Keratinocyte (primary cell): ENCODE measurements at regions not wholly inside any gene's neighbourhood (a gene's known extent, or its start where the extent isn't known, plus 50 kb on each side); places are given as distances from the start of the nearest gene placed in this dataset.

Experiments used
- DNase-seq: peaks from one replicate; pipeline ENCODE4 v3.0.0-alpha.2; 2011; ENCODE audit warnings: low read depth, missing footprints, low spot score
- FAIRE-seq: peaks from 2 replicates; lab custom pipeline; 2011; peaks lifted over from hg19 to GRCh38; lab: Jason Lieb, UNC
- H2AFZ ChIP-seq: 2 replicates; pipeline ENCODE4 v1.6.0; 2012; ENCODE audit warnings: low read length, control low read depth, inconsistent platforms; ENCODE audit not compliant: control insufficient read depth
- H3K27ac ChIP-seq: 2 replicates; pipeline ENCODE4 v1.5.1; 2011; ENCODE audit warnings: low read length; ENCODE audit not compliant: control insufficient read depth, insufficient read depth
- H3K27me3 ChIP-seq: 3 replicates; pipeline ENCODE4 v1.6.0; 2011; ENCODE audit warnings: low read length; ENCODE audit not compliant: control insufficient read depth, insufficient read depth; ENCODE audit errors: extremely low read depth
- H3K36me3 ChIP-seq, 2 experiments: 2 replicates in 1 of 2; 3 replicates in 1 of 2; pipeline ENCODE4 v1.5.1; 2011; ENCODE audit warnings: low read length in 2 of 2, mild to moderate bottlenecking in 1 of 2; ENCODE audit not compliant: control insufficient read depth in 2 of 2, insufficient read depth in 2 of 2; ENCODE audit errors: extremely low read depth in 1 of 2
- H3K4me1 ChIP-seq: 3 replicates; pipeline ENCODE4 v1.5.1; 2011; ENCODE audit warnings: low read length; ENCODE audit not compliant: control insufficient read depth, insufficient read depth; ENCODE audit errors: extremely low read depth
- H3K4me2 ChIP-seq: 3 replicates; pipeline ENCODE4 v1.6.0; 2011; ENCODE audit warnings: low read depth, low read length; ENCODE audit not compliant: control insufficient read depth, insufficient read depth; ENCODE audit errors: extremely low read depth
- H3K4me3 ChIP-seq, 3 experiments: fragments of 200-600 bp in 1 of 3; sonication (generic) in 1 of 3; 2 replicates in 2 of 3; 3 replicates in 1 of 3; pipeline ENCODE4 v1.5.1; 2011 to 2016; ENCODE audit warnings: low read length in 3 of 3, mild to moderate bottlenecking in 3 of 3, control low read depth in 2 of 3, inconsistent platforms in 1 of 3, low read depth in 1 of 3, mixed read lengths in 1 of 3, mixed run types in 1 of 3, moderate library complexity in 1 of 3; ENCODE audit not compliant: control insufficient read depth in 2 of 3, insufficient read depth in 2 of 3; ENCODE audit errors: extremely low read depth in 1 of 3
- H3K79me2 ChIP-seq: 2 replicates; pipeline ENCODE4 v1.6.0; 2012; ENCODE audit warnings: low read length; ENCODE audit not compliant: control insufficient read depth, insufficient read depth
- H3K9ac ChIP-seq: 3 replicates; pipeline ENCODE4 v1.6.0; 2011; ENCODE audit warnings: low read length; ENCODE audit not compliant: control insufficient read depth, insufficient read depth; ENCODE audit errors: extremely low read depth
- H3K9me1 ChIP-seq: 3 replicates; pipeline ENCODE4 v1.6.0; 2011; ENCODE audit warnings: low read length; ENCODE audit not compliant: control insufficient read depth, insufficient read depth; ENCODE audit errors: extremely low read depth
- H3K9me3 ChIP-seq: 2 replicates; pipeline ENCODE4 v1.5.1; 2012; ENCODE audit warnings: low read depth, low read length; ENCODE audit not compliant: control insufficient read depth
- H4K20me1 ChIP-seq: 3 replicates; pipeline ENCODE4 v1.6.0; 2011; ENCODE audit warnings: low read length; ENCODE audit not compliant: control insufficient read depth, insufficient read depth; ENCODE audit errors: extremely low read depth
- EZH2 ChIP-seq: IDR thresholded peaks from one replicate; pipeline ENCODE4 v1.6.1; 2012; ENCODE audit warnings: inconsistent platforms, mild to moderate bottlenecking, low read length, moderate library complexity
- dilution Hi-C: fragments of 300-500 bp; cut with MboI; formaldehyde crosslinking; loops from one replicate; pipeline ENCODE4 v1.7.0; 2020; ENCODE audit warnings: low sequenced_read_pairs; ENCODE audit not compliant: extremely low pct_ligation_motif_present
- TF ChIP-seq, protein P1 (sequence below), 3 experiments: IDR thresholded peaks in 1 of 3; conservative IDR thresholded peaks in 1 of 3; optimal IDR thresholded peaks in 1 of 3; 2 replicates in 2 of 3; 3 replicates in 1 of 3; pipeline versions ENCODE3 to v1.5.1; 2011; ENCODE audit warnings: low read length in 3 of 3, mild to moderate bottlenecking in 3 of 3, moderate library complexity in 2 of 3, control low read depth in 1 of 3, inconsistent platforms in 1 of 3; ENCODE audit not compliant: insufficient read depth in 2 of 3; ENCODE audit errors: extremely low read depth in 1 of 3

DNA sequence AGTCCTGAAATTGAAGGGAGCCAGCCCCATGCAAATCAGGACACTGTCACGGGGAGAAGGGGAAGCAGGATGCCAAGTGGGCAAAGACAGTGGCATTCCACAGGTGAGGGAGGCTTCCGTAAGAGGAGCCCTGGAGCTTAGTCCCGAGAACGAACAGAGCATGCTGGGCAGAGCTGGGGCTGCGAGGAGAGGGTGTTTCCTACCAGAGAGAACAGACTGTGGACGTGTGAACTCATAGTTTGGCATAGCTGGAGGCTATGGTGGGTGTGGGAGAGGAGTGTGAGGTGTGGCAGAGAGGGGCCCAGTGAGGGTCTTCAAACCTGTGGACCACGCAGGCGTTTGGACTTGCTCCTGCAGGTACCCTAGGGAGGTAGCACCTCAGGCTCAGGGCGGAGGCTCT, 102.8 kb upstream of the SMIM23 start:
- Histone ChIP-seq H3K9ac (no peak overlapping the region), H3K27ac (no peak overlapping the region), H3K79me2 (no peaks in the 10 kb centered on the region), H3K4me2 (no peak overlapping the region), H3K9me1 (no peaks in the 10 kb centered on the region), H2AFZ (no peak overlapping the region), H4K20me1 (no peaks in the 10 kb centered on the region), H3K9me3 (no peaks in the 10 kb centered on the region), H3K4me3 (no peak overlapping the region), H3K36me3 (no peaks in the 10 kb centered on the region), H3K27me3 (no peaks in the 10 kb centered on the region), H3K4me1 (peaks cover 4% of the 10 kb centered on the region)
- TF ChIP-seq EZH2: no peak
- TF ChIP-seq, protein P1, sequence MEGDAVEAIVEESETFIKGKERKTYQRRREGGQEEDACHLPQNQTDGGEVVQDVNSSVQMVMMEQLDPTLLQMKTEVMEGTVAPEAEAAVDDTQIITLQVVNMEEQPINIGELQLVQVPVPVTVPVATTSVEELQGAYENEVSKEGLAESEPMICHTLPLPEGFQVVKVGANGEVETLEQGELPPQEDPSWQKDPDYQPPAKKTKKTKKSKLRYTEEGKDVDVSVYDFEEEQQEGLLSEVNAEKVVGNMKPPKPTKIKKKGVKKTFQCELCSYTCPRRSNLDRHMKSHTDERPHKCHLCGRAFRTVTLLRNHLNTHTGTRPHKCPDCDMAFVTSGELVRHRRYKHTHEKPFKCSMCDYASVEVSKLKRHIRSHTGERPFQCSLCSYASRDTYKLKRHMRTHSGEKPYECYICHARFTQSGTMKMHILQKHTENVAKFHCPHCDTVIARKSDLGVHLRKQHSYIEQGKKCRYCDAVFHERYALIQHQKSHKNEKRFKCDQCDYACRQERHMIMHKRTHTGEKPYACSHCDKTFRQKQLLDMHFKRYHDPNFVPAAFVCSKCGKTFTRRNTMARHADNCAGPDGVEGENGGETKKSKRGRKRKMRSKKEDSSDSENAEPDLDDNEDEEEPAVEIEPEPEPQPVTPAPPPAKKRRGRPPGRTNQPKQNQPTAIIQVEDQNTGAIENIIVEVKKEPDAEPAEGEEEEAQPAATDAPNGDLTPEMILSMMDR (optimal IDR thresholded peaks at IDR 0.05 in 1 of 3, IDR thresholded peaks at IDR 0.05 in 1 of 3, conservative IDR thresholded peaks at IDR 0.05 in 1 of 3; ENCODE audit: extremely low read depth in 1 of 3, insufficient read depth in 2 of 3, low read length in 3 of 3): no peak
- FAIRE-seq (no peak), DNase-seq (no peak)
- dilution Hi-C loops: no loop called here

DNA sequence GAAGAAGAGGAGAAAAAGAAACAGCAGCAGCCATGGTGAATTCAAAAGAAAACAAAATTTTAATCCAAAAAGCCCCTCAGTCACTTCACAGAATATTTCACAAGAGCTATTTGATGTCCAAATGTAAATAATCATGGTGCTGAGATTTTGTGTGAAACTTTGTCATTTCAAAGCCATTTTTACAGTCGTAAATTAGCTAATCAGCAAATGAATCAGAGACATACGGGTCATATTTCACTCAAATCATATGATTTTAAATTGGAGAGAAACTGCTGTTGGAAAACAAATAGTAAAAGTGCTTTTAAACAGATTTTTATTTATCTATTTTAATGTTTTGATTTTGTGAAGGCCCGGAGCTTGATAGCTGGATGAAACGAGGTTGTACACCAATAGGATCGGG, 101.4 kb upstream of the SMIM23 start:
- H3K27ac ChIP-seq: no peak overlapping the region
- dilution Hi-C loops: no loop called here
- H3K79me2 ChIP-seq: no peaks in the 10 kb centered on the region
- H3K4me1 ChIP-seq: peaks cover 4% of the 10 kb centered on the region
- H2AFZ ChIP-seq: no peak overlapping the region
- FAIRE-seq (no peak), DNase-seq (no peak)
- H3K4me2 ChIP-seq: no peak overlapping the region
- H3K9me1 ChIP-seq: no peaks in the 10 kb centered on the region
- no peak overlapping the region for H3K9ac ChIP-seq
- no peaks in the 10 kb centered on the region for H4K20me1 ChIP-seq
- H3K4me3 ChIP-seq: no peak overlapping the region
- H3K36me3 ChIP-seq: no peaks in the 10 kb centered on the region
- no peaks in the 10 kb centered on the region for H3K27me3 ChIP-seq
- no peak for TF ChIP-seq EZH2
- TF ChIP-seq, protein P1 (optimal IDR thresholded peaks at IDR 0.05 in 1 of 3, IDR thresholded peaks at IDR 0.05 in 1 of 3, conservative IDR thresholded peaks at IDR 0.05 in 1 of 3; ENCODE audit: extremely low read depth in 1 of 3, insufficient read depth in 2 of 3, low read length in 3 of 3): no peak
- H3K9me3 ChIP-seq: no peaks in the 10 kb centered on the region
